ENCODE measurements at regions not wholly inside any gene's neighbourhood (a gene's known extent, or its start where the extent isn't known, plus 50 kb on each side); places are given as distances from the start of the nearest gene placed in this dataset.

- WGBS = 53% methylated on average over 2 of the region's 2 CpGs
- Histone ChIP-seq H3K27ac (no peak overlapping the region), H3K27me3 (no peaks in the 10 kb centered on the region), H3K9me3 (no peaks in the 10 kb centered on the region), H3K4me3 (no peak overlapping the region), H3K36me3 (no peaks in the 10 kb centered on the region), H3K4me1 (no peaks in the 10 kb centered on the region)
- no peak for TF ChIP-seq POLR2A (IDR thresholded peaks at IDR 0.05)
- TF ChIP-seq, protein P1, sequence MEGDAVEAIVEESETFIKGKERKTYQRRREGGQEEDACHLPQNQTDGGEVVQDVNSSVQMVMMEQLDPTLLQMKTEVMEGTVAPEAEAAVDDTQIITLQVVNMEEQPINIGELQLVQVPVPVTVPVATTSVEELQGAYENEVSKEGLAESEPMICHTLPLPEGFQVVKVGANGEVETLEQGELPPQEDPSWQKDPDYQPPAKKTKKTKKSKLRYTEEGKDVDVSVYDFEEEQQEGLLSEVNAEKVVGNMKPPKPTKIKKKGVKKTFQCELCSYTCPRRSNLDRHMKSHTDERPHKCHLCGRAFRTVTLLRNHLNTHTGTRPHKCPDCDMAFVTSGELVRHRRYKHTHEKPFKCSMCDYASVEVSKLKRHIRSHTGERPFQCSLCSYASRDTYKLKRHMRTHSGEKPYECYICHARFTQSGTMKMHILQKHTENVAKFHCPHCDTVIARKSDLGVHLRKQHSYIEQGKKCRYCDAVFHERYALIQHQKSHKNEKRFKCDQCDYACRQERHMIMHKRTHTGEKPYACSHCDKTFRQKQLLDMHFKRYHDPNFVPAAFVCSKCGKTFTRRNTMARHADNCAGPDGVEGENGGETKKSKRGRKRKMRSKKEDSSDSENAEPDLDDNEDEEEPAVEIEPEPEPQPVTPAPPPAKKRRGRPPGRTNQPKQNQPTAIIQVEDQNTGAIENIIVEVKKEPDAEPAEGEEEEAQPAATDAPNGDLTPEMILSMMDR (IDR thresholded peaks at IDR 0.05) = no peak
- no peak for TF ChIP-seq POLR2AphosphoS5 (IDR thresholded peaks at IDR 0.05)
- no peak for TF ChIP-seq EP300 (IDR thresholded peaks at IDR 0.05)
- DNase-seq (ENCODE audit: low spot score in 2 of 2) = no peak
Measured at GRCh38 chr18:26722565-26722931, 143.0 kb downstream of the AQP4 start.

- H3K4me3 ChIP-seq = no peak overlapping the region
- H3K27ac ChIP-seq = no peak overlapping the region
- no peak for DNase-seq (ENCODE audit: low spot score in 2 of 2)
- TF ChIP-seq POLR2A (IDR thresholded peaks at IDR 0.05) = no peak
- TF ChIP-seq EP300 (IDR thresholded peaks at IDR 0.05) = no peak
- TF ChIP-seq, protein P1 (IDR thresholded peaks at IDR 0.05) = no peak
- TF ChIP-seq POLR2AphosphoS5 (IDR thresholded peaks at IDR 0.05) = no peak
- no peaks in the 10 kb centered on the region for H3K4me1 ChIP-seq
- H3K9me3 ChIP-seq = no peaks in the 10 kb centered on the region
- WGBS = 73% methylated on average over 4 of the region's 9 CpGs
- no peaks in the 10 kb centered on the region for H3K27me3 ChIP-seq
- H3K36me3 ChIP-seq = no peaks in the 10 kb centered on the region
Measured at GRCh38 chr18:26721854-26722564, 143.5 kb downstream of the AQP4 start.

DNA sequence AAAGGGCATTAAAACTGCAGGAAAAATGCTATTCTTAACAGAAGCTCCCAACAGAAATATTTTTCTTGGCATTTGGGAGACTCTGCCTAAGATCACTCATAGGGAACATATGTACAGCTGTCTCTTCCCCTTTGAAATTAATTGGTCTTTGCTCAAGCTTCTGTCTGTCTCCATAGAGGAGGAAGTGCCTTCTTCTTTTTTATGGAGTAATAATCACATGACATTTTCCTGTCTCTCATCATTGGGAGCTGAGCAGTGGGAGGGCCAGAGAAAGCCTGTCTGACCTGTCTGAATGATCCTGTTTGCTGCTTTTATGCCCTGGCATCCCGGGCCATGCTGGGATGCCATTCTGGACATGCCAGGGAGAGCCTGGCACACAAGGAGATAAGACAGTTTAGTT, 145.6 kb downstream of the AQP4 start:
- Histone ChIP-seq H3K27ac (no peak overlapping the region), H3K9me3 (no peaks in the 10 kb centered on the region), H3K4me3 (no peak overlapping the region), H3K27me3 (no peaks in the 10 kb centered on the region), H3K36me3 (no peaks in the 10 kb centered on the region), H3K4me1 (no peaks in the 10 kb centered on the region)
- no peak for DNase-seq (ENCODE audit: low spot score in 2 of 2)
- TF ChIP-seq POLR2AphosphoS5 (IDR thresholded peaks at IDR 0.05) = no peak
- TF ChIP-seq EP300 (IDR thresholded peaks at IDR 0.05) = no peak
- TF ChIP-seq POLR2A (IDR thresholded peaks at IDR 0.05) = no peak
- TF ChIP-seq, protein P1 (IDR thresholded peaks at IDR 0.05) = no peak
- 14% methylated on average over 1 of the region's 1 CpG for WGBS

DNA sequence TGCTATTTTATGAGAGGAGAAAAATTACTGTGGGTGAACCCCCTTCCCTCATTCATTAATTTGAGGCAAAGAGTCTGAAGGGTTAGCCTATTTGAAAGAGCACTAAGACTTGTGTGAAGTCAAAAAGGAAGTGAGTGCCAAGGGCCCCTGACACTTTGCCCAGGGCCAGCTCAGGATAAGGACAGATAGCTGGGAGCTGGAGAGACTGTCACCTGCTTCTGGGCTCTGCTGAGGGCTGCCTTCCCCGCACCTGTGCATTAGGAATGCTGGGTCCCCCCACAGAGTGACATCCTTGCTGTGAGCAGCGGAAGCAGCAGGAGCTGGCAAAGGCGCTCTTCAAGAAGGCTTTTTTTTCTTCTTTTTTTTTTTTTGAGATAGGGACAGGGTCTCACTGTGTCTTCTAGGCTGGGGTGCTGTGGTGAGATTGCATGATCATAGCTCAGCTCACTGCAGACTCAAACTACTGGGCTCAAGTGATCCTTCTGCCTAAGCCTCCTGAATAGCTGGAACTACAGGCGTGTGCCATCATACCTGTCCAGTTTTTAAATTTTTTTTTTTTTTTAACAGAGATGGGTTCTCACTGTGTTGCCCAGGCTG, 148.3 kb downstream of the AQP4 start:
- no peak for DNase-seq (ENCODE audit: low spot score in 2 of 2)
- H3K27ac ChIP-seq = no peak overlapping the region
- no peaks in the 10 kb centered on the region for H3K4me1 ChIP-seq
- H3K9me3 ChIP-seq = no peaks in the 10 kb centered on the region
- TF ChIP-seq POLR2AphosphoS5 (IDR thresholded peaks at IDR 0.05) (no peak), EP300 (IDR thresholded peaks at IDR 0.05) (no peak), POLR2A (IDR thresholded peaks at IDR 0.05) (no peak)
- TF ChIP-seq, protein P1 (IDR thresholded peaks at IDR 0.05) = no peak
- H3K4me3 ChIP-seq = no peak overlapping the region
- no peaks in the 10 kb centered on the region for H3K27me3 ChIP-seq
- no peaks in the 10 kb centered on the region for H3K36me3 ChIP-seq
- 79% methylated on average over 4 of the region's 4 CpGs for WGBS

- no peak for TF ChIP-seq POLR2A (IDR thresholded peaks at IDR 0.05)
- TF ChIP-seq EP300 (IDR thresholded peaks at IDR 0.05) = no peak
- TF ChIP-seq POLR2AphosphoS5 (IDR thresholded peaks at IDR 0.05) = no peak
- TF ChIP-seq, protein P1 (IDR thresholded peaks at IDR 0.05) = no peak
- whole genome bisulfite sequencing = 61% methylated on average over 6 of the region's 6 CpGs
- no peak for DNase-seq (ENCODE audit: low spot score in 2 of 2)
- H3K36me3 ChIP-seq = no peaks in the 10 kb centered on the region
- H3K4me3 ChIP-seq = no peak overlapping the region
- H3K9me3 ChIP-seq = no peaks in the 10 kb centered on the region
- no peaks in the 10 kb centered on the region for H3K27me3 ChIP-seq
- H3K4me1 ChIP-seq = no peaks in the 10 kb centered on the region
- no peak overlapping the region for H3K27ac ChIP-seq
Measured at GRCh38 chr18:26714739-26715138, 150.8 kb downstream of the AQP4 start.
